Hematopoietic multipotent progenitor cell treated with erythropoietin and hydrocortisone succinate and interleukin-3 and kit ligand, for 15 days (in vitro differentiated cells): ENCODE measurements at regions not wholly inside any gene's neighbourhood (a gene's known extent, or its start where the extent isn't known, plus 50 kb on each side); places are given as distances from the start of the nearest gene placed in this dataset.

Source experiments
- DNase-seq: peaks from one replicate; pipeline ENCODE4 v3.0.0-alpha.2; 2015; ENCODE audit warnings: low spot score

DNA sequence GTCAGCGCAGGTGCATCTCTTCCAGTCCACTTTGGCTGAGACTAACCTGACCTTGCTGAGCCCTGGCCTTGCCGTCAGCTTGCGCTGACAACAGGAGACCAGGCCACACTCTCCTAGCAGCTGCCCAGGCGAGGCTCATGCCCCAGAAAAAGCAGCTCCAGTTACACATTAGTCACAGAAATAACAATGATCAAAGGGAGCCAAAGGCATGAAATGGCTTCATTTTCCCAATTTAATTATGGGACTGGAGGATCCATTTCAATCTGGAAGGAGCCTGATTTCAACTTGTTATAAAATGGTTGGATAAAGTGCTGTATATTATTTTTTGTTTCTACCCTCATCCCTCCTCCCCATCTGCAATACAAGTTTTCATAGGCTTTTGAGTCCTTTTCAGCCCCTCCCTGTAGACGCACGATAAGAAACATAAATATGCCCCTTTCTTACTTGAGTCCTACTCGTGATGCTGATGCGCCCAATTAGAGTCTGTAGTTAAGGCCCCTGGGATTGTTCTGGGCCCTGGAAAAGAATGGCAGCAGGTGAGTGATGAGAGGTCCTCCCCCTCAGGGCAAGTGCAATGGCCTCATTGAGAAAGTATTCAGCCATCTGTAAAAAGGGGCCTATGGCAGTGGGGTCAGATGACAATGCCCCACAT is 376.0 kb downstream of the C12orf75 start:
- DNase-seq = no peak

DNA sequence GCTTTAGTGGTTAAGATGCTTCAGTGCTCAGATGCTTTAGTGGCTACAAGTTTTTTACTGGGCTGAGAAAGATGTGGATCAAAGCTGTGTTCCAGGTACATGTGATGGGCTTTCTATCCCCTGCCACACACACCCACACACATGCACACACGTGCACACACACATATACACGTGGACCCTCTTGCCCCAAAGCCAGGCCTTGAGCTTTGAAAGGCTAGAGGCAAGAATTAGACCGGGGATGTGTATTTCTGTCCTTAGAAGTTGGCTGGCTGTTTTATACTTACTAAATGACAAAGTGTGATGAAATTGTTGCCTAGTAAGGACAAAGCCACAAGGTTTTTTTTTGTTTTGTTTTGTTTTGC is 376.5 kb downstream of the C12orf75 start:
- no peak for DNase-seq

DNA sequence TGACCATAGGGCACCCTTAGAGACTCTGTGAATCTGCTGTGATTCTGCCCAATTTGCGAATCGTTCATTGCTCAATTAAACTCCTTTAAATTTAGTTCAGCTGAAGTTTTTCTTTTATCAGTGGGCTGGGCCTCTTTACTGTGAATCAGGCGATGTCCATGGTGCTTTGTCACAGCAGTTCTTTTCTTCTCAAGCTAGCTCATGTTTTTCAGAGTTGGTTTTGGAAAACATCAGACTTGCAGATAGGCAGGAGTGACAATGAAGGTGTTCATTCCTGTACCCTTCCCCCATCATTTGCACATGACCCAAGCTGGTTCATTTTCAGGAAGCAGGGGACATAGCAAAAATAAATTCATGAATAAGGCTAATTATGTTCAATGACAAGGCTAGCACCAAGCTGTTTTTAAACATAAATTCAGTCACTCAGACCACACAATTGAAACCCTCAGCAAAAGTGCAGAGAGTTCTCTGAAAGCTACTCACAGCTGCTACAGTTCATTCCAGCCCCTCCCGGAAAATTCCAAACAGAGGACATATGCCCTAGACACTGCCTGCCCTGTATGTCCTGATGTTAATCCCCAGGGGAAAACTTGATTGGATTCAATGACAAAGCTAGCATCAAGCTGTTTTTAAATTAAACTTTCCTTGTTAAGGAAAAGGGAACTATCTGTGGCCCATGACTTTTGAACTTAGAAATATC is 383.3 kb downstream of the C12orf75 start:
- no peak for DNase-seq

DNA sequence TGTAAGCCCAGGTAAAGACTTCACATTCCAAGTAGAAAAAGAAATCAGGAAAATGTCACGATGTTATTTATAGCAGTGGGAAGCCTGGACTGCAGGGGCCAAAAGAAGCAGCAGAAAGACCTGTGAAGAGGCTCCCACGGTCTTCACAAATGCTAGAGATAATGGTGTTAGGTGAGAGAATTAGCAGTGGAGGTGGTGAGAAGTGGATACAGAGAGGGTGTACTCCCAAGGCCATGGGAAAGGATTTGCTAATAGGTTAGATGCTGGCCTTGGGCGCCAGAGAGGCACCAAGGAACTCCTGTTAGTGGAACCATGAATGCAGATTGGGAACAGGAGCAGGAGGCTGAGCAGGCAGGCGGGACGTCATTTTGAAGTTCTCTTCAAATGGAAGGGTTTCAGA is 386.1 kb downstream of the C12orf75 start:
- no peak for DNase-seq

DNA sequence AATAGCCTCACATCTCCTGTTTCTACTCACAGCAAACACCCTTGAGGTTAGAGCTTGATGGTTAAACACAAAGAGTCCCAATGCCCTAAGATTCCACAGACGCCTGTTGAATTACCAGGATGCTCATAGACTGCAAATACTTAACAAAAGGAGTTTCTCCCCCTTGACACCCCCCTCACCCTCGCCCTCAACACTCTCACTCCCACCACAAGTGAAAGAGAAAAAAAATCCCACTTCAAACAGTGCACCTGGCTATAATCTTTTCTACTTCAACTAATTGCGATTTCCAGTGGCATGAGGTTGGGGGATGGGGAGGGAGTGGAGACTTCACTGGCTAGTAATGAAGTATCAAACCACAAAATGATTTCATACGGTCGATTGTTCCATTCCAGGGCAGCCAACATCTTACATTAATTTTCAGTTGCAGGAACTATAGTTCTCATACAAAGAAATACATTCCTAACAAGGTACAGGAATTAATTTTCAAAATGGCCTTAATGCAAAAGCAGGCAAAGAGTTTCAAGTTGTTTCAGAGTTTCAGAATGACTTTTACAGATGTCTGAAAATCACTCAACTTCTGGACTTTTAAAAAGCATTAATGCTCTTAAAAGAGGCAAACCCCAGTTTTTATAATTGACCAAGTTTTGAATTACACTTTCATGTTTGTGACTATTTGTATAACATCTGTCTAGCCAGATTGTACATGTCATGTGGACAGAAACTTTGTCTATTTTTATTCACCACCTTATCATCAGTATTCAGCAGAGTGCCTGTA is 390.7 kb downstream of the C12orf75 start:
- no peak for DNase-seq

DNA sequence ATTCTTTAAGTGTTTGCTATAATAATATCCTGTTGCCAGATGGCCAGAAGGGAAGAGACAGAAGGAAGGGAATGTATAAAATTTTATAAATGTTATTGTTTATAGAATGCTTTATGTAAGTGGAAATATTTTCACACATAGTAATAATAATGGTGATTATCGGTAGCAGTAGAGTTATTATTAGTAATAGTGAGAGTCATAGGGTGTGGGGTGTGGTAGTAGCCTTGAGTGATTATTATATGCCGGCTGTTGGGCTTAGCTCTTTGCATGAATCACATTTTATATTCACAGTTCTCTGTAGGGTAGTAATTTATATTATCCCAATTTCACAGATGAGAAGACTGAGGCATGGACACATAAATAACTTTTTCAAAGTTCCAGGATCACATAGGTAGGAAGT is 391.4 kb downstream of the C12orf75 start:
- no peak for DNase-seq

DNA sequence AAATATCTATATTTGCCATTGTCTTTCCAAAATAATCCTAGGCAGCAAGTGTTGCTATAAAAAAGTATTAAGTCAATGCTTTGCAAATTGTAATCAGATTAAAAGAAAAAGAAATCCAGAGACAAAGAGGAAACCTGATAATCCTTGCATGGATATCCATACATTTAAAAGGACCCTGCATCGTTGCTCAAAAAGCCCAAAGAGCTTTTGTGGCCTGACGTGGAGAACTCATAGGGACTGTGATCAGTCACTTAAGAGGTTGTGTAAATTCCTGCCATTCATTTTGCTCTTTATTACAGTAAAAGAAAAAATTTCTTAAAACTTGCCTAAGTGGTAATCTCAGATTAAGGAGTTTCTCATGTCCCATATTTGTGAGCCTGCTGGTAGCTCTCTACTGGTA is 392.6 kb downstream of the C12orf75 start:
- no peak for DNase-seq

DNA sequence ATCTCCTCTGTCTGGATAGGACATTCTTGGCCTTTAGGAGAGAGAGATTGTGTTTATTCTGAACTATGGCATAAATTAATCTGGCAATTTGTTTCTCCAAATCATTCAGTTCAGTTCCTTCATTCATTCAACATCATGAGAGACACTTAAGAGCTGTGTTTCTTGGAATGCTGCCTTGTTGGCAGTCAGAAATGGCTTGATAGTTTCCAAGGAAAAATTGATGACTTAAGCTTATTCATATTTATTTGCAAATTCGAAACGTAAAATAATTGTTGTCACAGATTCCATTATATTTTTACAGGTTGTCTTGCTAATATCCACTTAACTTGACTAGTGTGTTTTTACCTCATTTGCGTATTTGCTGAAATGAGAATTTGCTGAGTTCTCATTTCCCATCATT is 393.0 kb downstream of the C12orf75 start:
- DNase-seq = no peak

DNA sequence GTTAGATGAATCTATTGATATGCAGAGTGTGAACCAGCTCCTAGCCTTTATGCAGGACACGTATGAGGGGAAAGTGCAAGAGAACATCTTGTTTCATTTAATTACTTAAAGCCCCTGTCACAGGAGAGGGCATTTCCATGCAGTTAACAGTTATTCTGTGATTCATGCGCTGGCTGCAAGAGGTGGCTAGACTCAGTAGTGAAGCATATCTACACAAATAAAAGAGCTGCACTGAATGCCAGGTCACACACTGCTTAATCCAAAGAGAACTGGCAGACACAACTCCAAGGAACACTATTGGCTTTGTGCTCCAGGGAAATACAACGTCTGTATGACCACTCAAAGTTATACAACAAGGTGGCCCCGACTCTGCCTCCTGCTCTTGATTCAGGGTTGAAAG is 394.1 kb downstream of the C12orf75 start:
- DNase-seq = no peak

DNA sequence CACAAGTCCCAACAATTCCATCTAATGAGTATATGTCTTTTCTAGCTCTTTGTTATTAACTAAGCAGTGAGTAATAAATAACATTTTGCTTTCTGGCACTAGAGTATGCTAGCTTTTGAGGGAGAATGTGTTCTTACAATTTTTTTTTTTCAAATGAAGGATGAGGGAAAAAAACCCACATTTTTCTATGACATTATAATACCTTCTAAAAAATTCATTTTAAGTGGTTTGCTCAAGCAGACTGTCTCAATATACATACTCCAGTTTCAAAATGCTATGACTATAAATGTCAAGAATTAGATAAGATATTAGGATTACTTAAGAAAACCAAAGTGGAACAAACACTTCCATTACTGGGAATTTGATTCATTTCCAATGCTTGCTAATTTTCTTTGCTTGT is 394.6 kb downstream of the C12orf75 start:
- DNase-seq = no peak

DNA sequence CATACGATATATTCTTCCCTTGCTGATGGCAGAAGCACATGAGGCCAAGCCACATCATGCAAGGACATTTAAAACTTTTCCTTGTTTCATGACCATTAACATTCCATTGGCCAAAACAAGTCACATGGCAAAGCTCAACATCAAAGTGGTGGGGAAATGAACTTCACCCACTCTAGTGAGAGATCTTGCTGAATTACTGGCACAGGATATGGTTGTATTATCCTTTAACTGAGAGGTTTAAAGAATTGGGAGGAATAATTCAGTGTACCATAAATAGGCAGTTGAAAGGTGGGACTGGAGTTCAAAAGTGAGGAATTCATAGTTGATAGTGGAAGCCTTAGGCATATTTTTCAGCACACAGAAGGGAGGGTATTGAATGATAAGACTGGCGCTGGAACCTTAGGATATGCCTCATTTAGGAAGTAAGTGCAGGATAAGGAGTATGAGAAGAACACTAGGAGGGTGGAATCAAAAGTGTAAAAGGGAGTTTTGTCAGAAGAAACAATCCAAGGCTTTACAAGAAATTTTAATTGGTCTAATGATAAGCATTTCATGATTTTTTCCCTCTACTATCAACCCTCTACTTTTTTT is 398.8 kb downstream of the C12orf75 start:
- no peak for DNase-seq

DNA sequence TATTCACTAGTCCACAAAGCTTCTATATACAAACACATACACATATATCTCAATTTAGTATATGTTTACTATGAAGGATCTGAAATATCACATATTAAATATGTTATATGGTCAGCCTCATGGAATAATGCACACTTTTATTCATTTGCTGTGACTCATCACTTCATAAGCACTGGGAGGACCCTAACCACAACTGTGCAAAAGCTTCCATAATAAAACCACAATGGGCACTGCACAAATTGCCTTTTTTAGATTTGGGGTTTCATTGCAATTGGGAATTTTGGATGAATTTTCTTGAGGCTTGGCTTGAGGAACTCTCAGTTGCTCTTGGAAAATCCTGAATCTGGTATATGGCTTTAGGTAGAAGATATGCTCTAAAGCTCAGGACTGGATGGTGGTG is 399.4 kb downstream of the C12orf75 start:
- no peak for DNase-seq

DNA sequence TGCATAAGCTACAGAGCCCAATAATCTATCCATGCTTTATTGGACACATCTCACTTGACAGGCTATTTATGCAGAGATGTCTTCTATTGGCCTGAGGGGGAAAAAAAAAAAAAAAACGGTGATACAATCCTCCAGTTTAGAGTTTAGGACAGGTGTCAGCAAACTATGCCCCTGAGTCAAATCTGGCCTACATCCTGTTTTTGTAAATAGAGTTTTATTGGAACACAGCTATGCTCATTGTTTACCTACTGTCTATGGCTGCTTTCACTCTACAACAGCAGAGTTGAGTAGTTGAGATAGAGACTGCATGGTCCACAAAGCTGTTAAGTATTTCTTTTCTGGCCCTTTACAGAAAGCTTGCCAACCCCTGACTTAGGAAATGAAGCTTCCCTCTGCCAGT is 403.1 kb downstream of the C12orf75 start:
- DNase-seq = no peak

DNA sequence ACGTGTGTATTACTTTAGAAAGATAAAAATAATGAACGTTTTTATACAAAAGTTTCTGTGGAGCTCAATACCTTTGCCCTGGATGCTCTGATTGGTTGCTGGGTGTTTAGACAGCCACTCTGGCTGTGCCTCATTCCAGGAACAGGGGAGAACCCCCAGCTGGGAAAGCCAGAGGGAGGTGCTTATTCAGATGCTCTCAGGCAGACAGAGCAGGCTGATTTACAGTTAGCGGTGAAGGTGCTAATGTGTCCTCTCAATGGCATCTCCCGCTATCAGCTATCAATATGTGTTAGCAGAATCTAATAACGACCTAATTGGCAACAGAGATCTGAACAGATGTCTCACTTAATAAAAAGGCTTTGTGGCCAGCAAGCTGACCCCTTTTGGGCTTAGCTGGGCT is 402.3 kb downstream of the NUAK1 start:
- DNase-seq = no peak

DNA sequence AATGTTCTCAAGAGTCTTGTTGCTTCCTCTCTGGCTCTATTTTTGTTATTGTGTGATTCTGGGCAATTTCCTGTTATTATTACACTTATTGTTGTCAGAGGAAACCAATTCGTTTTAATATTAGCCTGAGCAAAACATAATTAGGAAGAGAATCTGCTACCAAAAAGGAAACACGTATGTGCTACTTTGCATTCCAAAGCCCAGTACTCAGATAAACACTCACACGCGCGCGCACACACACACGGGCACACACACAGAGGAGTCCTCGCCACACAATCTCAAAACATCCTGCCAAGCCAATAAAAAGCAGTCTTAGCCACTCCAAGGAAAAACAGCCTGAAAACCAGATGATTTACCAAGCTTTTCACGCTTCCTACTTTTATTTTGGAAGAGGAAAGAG is 400.7 kb downstream of the NUAK1 start:
- DNase-seq = no peak

DNA sequence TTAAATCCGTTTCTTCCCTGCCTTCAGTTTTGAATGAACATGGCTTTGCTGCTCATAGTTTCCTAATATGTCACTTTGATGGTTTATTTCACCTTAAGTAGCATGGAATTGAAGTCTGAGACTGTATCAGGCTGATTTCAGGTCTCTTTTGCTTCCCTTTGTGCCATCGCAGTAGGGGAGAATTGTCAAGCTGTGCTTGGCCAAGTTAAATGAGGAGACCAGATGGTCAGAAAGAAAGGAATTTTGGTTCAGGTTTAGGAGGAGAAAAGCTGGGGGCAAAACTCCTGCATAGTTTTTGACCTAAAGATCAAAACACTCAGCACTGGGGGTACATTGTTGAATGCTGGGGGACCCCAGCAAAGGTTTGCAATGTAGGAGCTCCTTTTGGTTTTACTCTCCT is 398.4 kb downstream of the NUAK1 start:
- DNase-seq = no peak

DNA sequence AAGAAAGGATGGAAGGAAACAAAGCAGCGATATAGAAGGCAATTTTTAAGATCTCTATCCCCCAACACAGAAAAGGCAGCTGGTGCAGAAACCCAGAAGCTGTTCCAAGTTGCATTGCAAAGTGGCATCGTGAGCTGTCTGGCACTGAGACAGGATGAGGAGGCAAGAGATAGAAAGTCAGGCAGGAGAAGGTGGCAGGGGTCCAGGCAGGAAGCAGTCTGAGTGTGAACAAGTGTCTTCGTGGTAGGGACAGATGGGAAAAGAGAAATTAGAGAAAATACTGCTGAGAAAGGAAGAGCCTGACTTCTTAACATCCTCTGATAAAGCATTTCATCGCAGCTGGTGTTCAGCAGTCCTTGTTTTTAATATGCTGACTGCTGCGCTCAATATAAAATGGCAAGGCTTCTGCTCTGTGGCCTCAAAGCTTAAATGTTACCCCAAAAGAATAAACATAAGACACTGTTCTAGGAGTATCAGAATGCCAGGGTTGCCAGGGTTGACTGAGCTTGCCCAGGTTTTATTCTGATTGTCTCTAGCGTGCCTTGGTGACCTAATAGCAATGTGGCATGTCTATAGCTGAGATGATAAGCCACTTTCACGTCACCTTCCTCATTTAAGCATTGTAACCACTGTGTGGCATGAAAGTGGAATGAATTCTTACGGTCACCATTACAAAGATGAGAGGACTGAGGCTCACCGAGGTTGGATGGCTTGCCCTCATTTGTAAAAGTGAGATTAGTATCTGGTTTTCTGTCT is 397.6 kb downstream of the NUAK1 start:
- no peak for DNase-seq

DNA sequence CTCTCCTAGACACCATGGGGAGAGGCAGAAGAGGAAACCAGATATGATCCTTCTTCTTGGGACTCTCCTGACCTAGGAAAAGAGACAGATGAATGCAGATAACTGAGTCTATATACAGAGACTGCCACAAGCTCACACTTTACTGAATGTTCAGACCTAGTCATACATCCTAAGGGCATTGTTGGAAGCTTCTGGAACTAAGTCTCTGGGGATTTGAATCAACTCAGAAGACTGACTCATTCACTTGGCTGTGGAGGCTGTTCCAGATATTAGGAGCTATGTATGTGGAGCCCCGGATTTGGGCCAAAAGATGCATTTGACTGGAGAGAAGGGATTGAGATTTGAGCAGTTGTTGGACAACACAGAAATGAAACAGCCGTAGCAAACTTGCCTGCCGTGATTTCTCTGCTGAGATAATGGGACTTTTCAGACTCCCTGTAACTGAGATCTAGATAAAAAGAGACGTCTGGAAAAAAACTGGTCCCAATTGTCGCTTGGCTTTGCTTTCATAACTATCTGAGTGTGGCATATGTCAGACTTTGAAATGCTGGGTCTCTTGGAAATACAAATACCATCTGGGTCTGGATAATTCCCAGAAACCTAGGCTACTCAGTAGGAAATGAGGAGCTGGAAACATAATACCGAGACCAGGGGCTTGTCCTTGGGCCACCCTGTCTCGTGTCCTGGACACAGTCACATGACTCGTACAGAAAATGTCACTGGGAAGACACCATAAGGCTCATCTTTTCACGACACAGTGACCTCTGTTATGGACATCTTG is 396.8 kb downstream of the NUAK1 start:
- DNase-seq = no peak

DNA sequence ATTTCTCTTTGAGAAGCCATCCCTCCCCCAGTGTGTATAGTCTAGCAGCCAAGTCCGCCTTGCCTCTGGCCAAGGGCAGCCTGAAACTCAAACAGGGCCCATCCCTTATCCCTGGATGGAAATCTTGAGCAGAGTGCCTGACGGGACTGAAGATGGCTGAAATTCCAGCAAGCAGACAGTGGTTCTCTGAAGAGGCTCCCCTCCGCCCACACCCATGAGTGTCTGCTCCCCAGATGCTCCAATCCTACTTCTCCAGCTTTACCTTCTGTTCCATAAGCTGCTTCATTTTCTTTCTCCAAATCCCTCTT is 396.2 kb downstream of the NUAK1 start:
- DNase-seq = no peak

DNA sequence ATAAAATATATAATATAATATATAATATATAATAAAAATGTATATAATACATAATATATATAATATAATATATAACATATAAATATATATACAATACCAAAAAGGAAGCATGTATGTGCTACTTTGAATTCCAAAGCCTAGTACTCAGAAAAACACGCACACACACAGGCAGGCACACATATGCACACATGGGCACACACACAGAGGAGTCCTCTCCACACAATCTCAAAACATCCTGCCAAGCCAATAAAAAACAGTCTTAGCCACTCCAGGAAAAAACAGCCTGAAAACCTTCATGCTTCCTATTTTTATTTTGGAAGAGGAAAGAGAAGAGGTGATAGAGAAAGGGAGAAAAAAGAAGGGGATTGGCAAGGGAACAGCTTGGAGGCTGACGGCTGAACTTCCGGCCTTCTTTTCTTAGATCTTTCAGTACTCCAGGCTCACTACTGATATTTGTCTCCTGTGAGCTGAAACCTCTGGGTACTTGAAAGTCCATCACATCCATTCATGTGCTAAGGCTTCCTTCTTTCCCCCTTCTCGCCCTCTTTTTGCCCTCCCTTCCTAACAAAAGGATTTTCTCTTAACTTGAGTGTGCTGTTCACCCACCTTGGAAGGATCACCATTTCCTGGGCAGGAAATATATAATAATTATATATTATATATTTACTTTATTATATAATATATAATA is 394.2 kb downstream of the NUAK1 start:
- DNase-seq = no peak

DNA sequence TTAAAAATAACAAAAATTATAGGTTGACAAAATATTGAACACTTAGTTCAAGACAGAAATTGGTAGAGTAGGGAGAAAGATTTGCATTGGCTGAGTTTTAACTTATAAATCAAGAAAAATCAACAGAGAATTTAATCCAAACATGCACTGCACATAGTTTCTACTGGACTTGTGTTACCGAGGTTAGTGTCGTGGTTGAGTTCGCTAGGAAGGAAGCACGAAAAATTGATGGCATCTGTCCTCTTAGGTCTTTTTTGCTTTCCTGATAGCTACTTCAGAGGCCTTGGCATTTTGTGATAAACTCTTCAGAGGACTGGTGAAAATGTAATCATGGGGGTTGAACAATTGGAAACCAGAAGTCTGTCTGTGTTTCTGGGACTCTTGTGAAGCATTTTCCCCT is 392.9 kb downstream of the NUAK1 start:
- DNase-seq = no peak
